CD4-positive, alpha-beta memory T cell (primary cell): ENCODE measurements at regions not wholly inside any gene's neighbourhood (a gene's known extent, or its start where the extent isn't known, plus 50 kb on each side); places are given as distances from the start of the nearest gene placed in this dataset.

Experiments
- CTCF ChIA-PET: fragments of 350-600 bp; sonication (Branson Sonifier 250); formaldehyde crosslinking; loops from one replicate; lab custom pipeline; 2021; ENCODE audit warnings: inconsistent platforms; ENCODE audit not compliant: partially characterized antibody; lab: Charles Lee
- POLR2A ChIA-PET: fragments of 350-600 bp; sonication (Branson Sonifier 250); formaldehyde crosslinking; loops from one replicate; lab custom pipeline; 2021; ENCODE audit not compliant: partially characterized antibody; lab: Charles Lee
- DNase-seq, 5 donors: peaks; one replicate each; pipeline versions ENCODE4 v3.0.0 to v3.0.0-alpha.2; 2020 to 2022; ENCODE audit warnings: mixed read lengths in 1 of 5
- H3K27ac ChIP-seq: one replicate; pipeline ENCODE4 v1.7.0; 2013; ENCODE audit warnings: low read depth, low read length
- H3K27me3 ChIP-seq: 2 replicates; pipeline ENCODE4 v1.7.0; 2013; ENCODE audit warnings: mild to moderate bottlenecking, low read length, moderate library complexity; ENCODE audit not compliant: insufficient read depth
- H3K36me3 ChIP-seq: 2 replicates; pipeline ENCODE4 v1.7.0; 2013; ENCODE audit warnings: mild to moderate bottlenecking, low read length, moderate library complexity; ENCODE audit not compliant: insufficient read depth
- H3K4me1 ChIP-seq: 2 replicates; pipeline ENCODE4 v1.7.0; 2013; ENCODE audit warnings: mild to moderate bottlenecking, low read length, moderate library complexity; ENCODE audit not compliant: insufficient read depth
- H3K4me3 ChIP-seq, 2 donors: one replicate each; pipeline ENCODE4 v1.7.0; 2013; ENCODE audit warnings: low read length in 2 of 2, mild to moderate bottlenecking in 1 of 2
- H3K9me3 ChIP-seq, 2 donors: one replicate each; pipeline ENCODE4 v1.7.0; 2013; ENCODE audit warnings: low read length in 2 of 2, control low read depth in 1 of 2; ENCODE audit not compliant: control insufficient read depth in 1 of 2
- H3K27ac Mint-ChIP-seq, 7 donors: one replicate each; pipeline ENCODE4 v1.8.0; 2020 to 2021; ENCODE audit warnings: mixed read lengths in 7 of 7, mild to moderate bottlenecking in 6 of 7, inconsistent platforms in 3 of 7, moderate library complexity in 3 of 7
- H3K27me3 Mint-ChIP-seq, 2 donors: one replicate each; pipeline ENCODE4 v1.8.0; 2020 to 2021; ENCODE audit warnings: mixed read lengths in 2 of 2
- H3K36me3 Mint-ChIP-seq, 2 donors: one replicate each; pipeline ENCODE4 v1.8.0; 2020 to 2021; ENCODE audit warnings: mixed read lengths in 2 of 2, inconsistent platforms in 1 of 2, mild to moderate bottlenecking in 1 of 2
- H3K4me1 Mint-ChIP-seq, 4 donors: one replicate each; pipeline ENCODE4 v1.8.0; 2020 to 2021; ENCODE audit warnings: mixed read lengths in 4 of 4, mild to moderate bottlenecking in 1 of 4
- H3K4me3 Mint-ChIP-seq, 8 donors: one replicate each; pipeline ENCODE4 v1.8.0; 2020 to 2021; ENCODE audit warnings: mixed read lengths in 8 of 8, mild to moderate bottlenecking in 7 of 8, moderate library complexity in 6 of 8, inconsistent platforms in 3 of 8
- H3K9me3 Mint-ChIP-seq, 8 donors: one replicate each; pipeline ENCODE4 v1.8.0; 2020 to 2021; ENCODE audit warnings: mixed read lengths in 8 of 8, mild to moderate bottlenecking in 5 of 8, inconsistent platforms in 3 of 8, moderate library complexity in 1 of 8
- intact Hi-C: fragments of 100-400 bp; cut with micrococcal nuclease; formaldehyde crosslinking; loops from one replicate; pipeline ENCODE4 v1.15.1; 2023

GRCh38 chr1:241413386-241413785 is 56.4 kb upstream of the RGS7 start:
- H3K4me3 Mint-ChIP-seq = no peak overlapping the region
- peaks cover 2% of the 10 kb centered on the region in 2 donors for H3K27me3 Mint-ChIP-seq
- intact Hi-C loops = no loop called here
- H3K9me3 ChIP-seq = no peaks in the 10 kb centered on the region
- H3K27ac ChIP-seq = no peak overlapping the region
- H3K9me3 Mint-ChIP-seq = peaks cover 0 to 11% (median 1%) of the 10 kb centered on the region in 8 donors
- H3K36me3 ChIP-seq = no peaks in the 10 kb centered on the region
- CTCF ChIA-PET = no interaction called here
- no peak for DNase-seq
- H3K4me3 ChIP-seq = no peak overlapping the region
- no peaks in the 10 kb centered on the region for H3K4me1 Mint-ChIP-seq
- H3K27me3 ChIP-seq = no peaks in the 10 kb centered on the region
- no peak overlapping the region for H3K27ac Mint-ChIP-seq
- POLR2A ChIA-PET = no interaction called here
- no peaks in the 10 kb centered on the region for H3K4me1 ChIP-seq
- H3K36me3 Mint-ChIP-seq = no peaks in the 10 kb centered on the region

- intact Hi-C loops = no loop called here
- Mint-ChIP-seq H3K9me3 (peaks cover 0 to 10% (median 0%) of the 10 kb centered on the region in 8 donors), H3K36me3 (no peaks in the 10 kb centered on the region), H3K4me1 (no peaks in the 10 kb centered on the region), H3K4me3 (no peak overlapping the region), H3K27me3 (peaks cover 0 to 2% of the 10 kb centered on the region in 2 donors), H3K27ac (no peak overlapping the region)
- H3K4me1 ChIP-seq = no peaks in the 10 kb centered on the region
- no peak for DNase-seq
- H3K27ac ChIP-seq = no peak overlapping the region
- ChIA-PET POLR2A (no interaction called here), CTCF (no interaction called here)
- H3K9me3 ChIP-seq = no peaks in the 10 kb centered on the region
- no peaks in the 10 kb centered on the region for H3K36me3 ChIP-seq
- H3K27me3 ChIP-seq = no peaks in the 10 kb centered on the region
- no peak overlapping the region for H3K4me3 ChIP-seq
Measured at GRCh38 chr1:241412646-241413045, 55.6 kb upstream of the RGS7 start.

- no peak for DNase-seq
- intact Hi-C loops = no loop called here
- H3K4me1 Mint-ChIP-seq = no peaks in the 10 kb centered on the region
- Histone ChIP-seq H3K36me3 (no peaks in the 10 kb centered on the region), H3K9me3 (no peaks in the 10 kb centered on the region), H3K4me1 (no peaks in the 10 kb centered on the region), H3K27ac (no peak overlapping the region), H3K27me3 (no peaks in the 10 kb centered on the region), H3K4me3 (no peak overlapping the region)
- H3K27ac Mint-ChIP-seq = no peak overlapping the region
- CTCF ChIA-PET = no interaction called here
- peaks cover 0 to 2% of the 10 kb centered on the region in 2 donors for H3K27me3 Mint-ChIP-seq
- no peaks in the 10 kb centered on the region for H3K36me3 Mint-ChIP-seq
- POLR2A ChIA-PET = no interaction called here
- peaks cover 0 to 11% (median 0%) of the 10 kb centered on the region in 8 donors for H3K9me3 Mint-ChIP-seq
- H3K4me3 Mint-ChIP-seq = no peak overlapping the region
Measured at GRCh38 chr1:241411776-241412338, 54.9 kb upstream of the RGS7 start.

- Histone ChIP-seq H3K27me3 (no peaks in the 10 kb centered on the region), H3K27ac (no peak overlapping the region), H3K9me3 (no peaks in the 10 kb centered on the region), H3K4me3 (no peak overlapping the region), H3K4me1 (no peaks in the 10 kb centered on the region), H3K36me3 (no peaks in the 10 kb centered on the region)
- Mint-ChIP-seq H3K27me3 (peaks cover 0 to 2% of the 10 kb centered on the region in 2 donors), H3K36me3 (no peaks in the 10 kb centered on the region), H3K4me3 (no peak overlapping the region), H3K27ac (no peak overlapping the region), H3K4me1 (no peaks in the 10 kb centered on the region), H3K9me3 (peaks cover 0 to 11% (median 0%) of the 10 kb centered on the region in 8 donors)
- intact Hi-C loops = no loop called here
- ChIA-PET CTCF (no interaction called here), POLR2A (no interaction called here)
- DNase-seq = no peak
Measured at GRCh38 chr1:241411056-241411775, 54.2 kb upstream of the RGS7 start.

DNA sequence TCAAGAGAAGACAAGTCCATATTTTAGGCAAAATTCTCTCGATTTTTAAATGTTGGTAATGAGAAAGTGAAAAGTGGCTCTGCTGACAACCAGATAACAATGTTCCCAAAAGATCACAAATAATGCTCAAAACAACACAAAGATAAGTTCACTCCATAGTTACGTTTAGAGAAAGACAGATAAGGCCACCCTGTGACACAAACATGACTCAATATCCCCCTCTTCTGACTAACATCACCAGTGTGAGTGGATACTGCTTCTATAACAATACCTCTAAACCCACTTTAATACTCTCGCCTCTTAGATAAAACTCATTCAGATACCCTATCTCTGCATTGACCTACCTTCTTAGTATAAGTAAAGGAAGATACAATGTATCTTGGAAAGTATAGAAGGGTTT is 51.2 kb upstream of the RGS7 start:
- H3K9me3 Mint-ChIP-seq = peaks cover 0 to 11% (median 0%) of the 10 kb centered on the region in 8 donors

More for the DNA sequence above, 51.2 kb upstream of the RGS7 start:
- no peaks in the 10 kb centered on the region for H3K4me1 ChIP-seq
- H3K27ac ChIP-seq = no peak overlapping the region
- Mint-ChIP-seq H3K4me1 (no peaks in the 10 kb centered on the region), H3K36me3 (no peaks in the 10 kb centered on the region), H3K27me3 (peaks cover 0 to 2% of the 10 kb centered on the region in 2 donors), H3K4me3 (no peak overlapping the region), H3K27ac (no peak overlapping the region)
- no peaks in the 10 kb centered on the region for H3K9me3 ChIP-seq
- ChIA-PET CTCF (no interaction called here), POLR2A (no interaction called here)
- no peak overlapping the region for H3K4me3 ChIP-seq
- no peaks in the 10 kb centered on the region for H3K27me3 ChIP-seq
- H3K36me3 ChIP-seq = no peaks in the 10 kb centered on the region
- DNase-seq = no peak
- intact Hi-C loops = no loop called here
